Pons (tissue), 1 donor: ENCODE measurements at regions not wholly inside any gene's neighbourhood (a gene's known extent, or its start where the extent isn't known, plus 50 kb on each side); places are given as distances from the start of the nearest gene placed in this dataset.
"Not testable (repeated sequence)": the region's sequence is repeated elsewhere in the genome, so short reads cannot be mapped to it uniquely, and the experiment has no call there.

ENCODE experiments used
- DNase-seq: peaks from one replicate; pipeline ENCODE4 v3.0.0-alpha.2; 2016; ENCODE audit warnings: low spot score

GRCh38 chr4:151519728-151520415 is 110.9 kb downstream of the FHIP1A start:
- DNase-seq: no peak

GRCh38 chr4:151522866-151523519 is 114.0 kb downstream of the FHIP1A start:
- no peak for DNase-seq

GRCh38 chr4:151524610-151525009 is 115.6 kb downstream of the FHIP1A start:
- DNase-seq: no peak

- not testable (repeated sequence) for DNase-seq
These were observed 117.5 kb downstream of the FHIP1A start for GRCh38 chr4:151526489-151526888.

- no peak for DNase-seq
These were observed 118.7 kb downstream of the FHIP1A start for GRCh38 chr4:151527699-151528098.

GRCh38 chr4:151529187-151529586 is 120.2 kb downstream of the FHIP1A start:
- DNase-seq: no peak

GRCh38 chr4:151530230-151530629 is 121.3 kb downstream of the FHIP1A start:
- DNase-seq: no peak

GRCh38 chr4:151530783-151531182 is 121.8 kb downstream of the FHIP1A start:
- DNase-seq: peak; percentile 47

GRCh38 chr4:151532001-151532708 is 123.2 kb downstream of the FHIP1A start:
- no peak for DNase-seq

- no peak for DNase-seq
These were observed 125.2 kb downstream of the FHIP1A start for GRCh38 chr4:151534195-151534594.

GRCh38 chr4:151535366-151535765 is 126.4 kb downstream of the FHIP1A start:
- DNase-seq: no peak

GRCh38 chr4:151537687-151538086 is 128.7 kb downstream of the FHIP1A start:
- peak; percentile 70 for DNase-seq

GRCh38 chr4:151538963-151539362 is 130.0 kb downstream of the FHIP1A start:
- DNase-seq: no peak

- DNase-seq: no peak
These were observed 131.9 kb downstream of the FHIP1A start for GRCh38 chr4:151540728-151541388.

- no peak for DNase-seq
These were observed 132.6 kb downstream of the FHIP1A start for GRCh38 chr4:151541389-151542071.

- DNase-seq: no peak
These were observed 139.7 kb downstream of the FHIP1A start for GRCh38 chr4:151548708-151549107.

GRCh38 chr4:151549378-151549777 is 140.4 kb downstream of the FHIP1A start:
- DNase-seq: not testable (repeated sequence)

GRCh38 chr4:151553874-151554273 is 144.9 kb downstream of the FHIP1A start:
- DNase-seq: no peak

GRCh38 chr4:151555151-151555945 is 146.4 kb downstream of the FHIP1A start:
- no peak for DNase-seq

- DNase-seq: no peak
These were observed 149.6 kb downstream of the FHIP1A start for GRCh38 chr4:151558496-151559113.

- no peak for DNase-seq
These were observed 150.6 kb downstream of the FHIP1A start for GRCh38 chr4:151559595-151559994.
